GM06990 (cell line): ENCODE measurements at regions not wholly inside any gene's neighbourhood (a gene's known extent, or its start where the extent isn't known, plus 50 kb on each side); places are given as distances from the start of the nearest gene placed in this dataset.

Experiments used
- DNase-seq: peaks from one replicate; pipeline ENCODE4 v3.0.0-alpha.2; 2011; ENCODE audit not compliant: insufficient read length; ENCODE audit errors: extremely low read depth
- H3K27me3 ChIP-seq: replicated peaks from 2 replicates; pipeline ENCODE4 v1.6.0; 2011; ENCODE audit warnings: low read length; ENCODE audit not compliant: control insufficient read depth, insufficient read depth
- H3K36me3 ChIP-seq: 2 replicates; pipeline ENCODE4 v1.5.1; 2011; ENCODE audit warnings: low read length; ENCODE audit not compliant: control insufficient read depth, insufficient read depth
- H3K4me3 ChIP-seq: replicated peaks from 2 replicates; pipeline ENCODE4 v1.5.1; 2011; ENCODE audit warnings: low read depth, mild to moderate bottlenecking, control low read depth, low read length
- CTCF ChIP-seq: IDR thresholded peaks from 2 replicates; pipeline ENCODE4 v1.5.1; 2011; ENCODE audit warnings: low read length, control low read depth, mild to moderate bottlenecking, inconsistent platforms; ENCODE audit not compliant: insufficient read depth, poor library complexity, severe bottlenecking

DNA sequence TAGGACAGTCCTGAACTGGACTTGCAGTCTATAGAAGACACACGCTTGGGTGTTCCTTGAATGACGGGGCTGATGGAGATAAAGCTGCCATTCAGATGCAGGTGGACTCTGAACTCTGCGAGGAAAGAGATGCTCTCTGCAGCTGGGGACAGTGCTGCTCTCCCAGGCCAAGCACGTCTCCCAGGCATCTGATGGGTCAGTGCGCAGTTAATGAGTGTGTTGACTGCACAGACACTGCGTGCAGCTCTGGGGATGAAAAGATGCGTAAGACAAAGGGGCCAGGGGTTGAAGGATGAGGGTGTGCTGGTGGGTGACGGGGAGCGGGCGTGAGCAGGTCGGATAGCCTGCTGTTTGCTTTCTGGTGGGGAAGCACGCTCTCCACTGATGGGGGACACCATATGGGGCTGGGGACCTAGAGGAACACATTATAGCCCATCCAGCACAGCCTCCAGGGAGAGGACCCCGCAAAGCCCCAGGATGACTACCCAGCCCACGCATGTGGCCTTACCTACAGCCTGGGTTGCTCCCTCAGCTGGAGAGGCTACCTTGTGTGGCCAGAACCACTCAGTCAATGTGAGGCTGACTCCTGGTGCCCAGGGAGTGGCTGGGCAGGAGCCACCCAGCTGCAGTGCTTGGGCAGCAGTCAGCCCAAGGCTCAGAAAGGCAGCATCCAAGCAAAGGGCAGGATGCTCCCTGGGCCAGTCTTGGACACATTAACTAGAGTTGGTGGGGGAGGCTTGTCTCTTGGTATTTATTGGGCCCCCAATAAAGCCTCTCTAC lies 246.3 kb downstream of the RBFOX3 start:
- TF ChIP-seq CTCF: no peak
- Histone ChIP-seq H3K36me3 (no peaks in the 10 kb centered on the region), H3K4me3 (no peak overlapping the region), H3K27me3 (peaks cover 1% of the 10 kb centered on the region; the same call in 1 of the 2 replicates)
- no peak for DNase-seq

GRCh38 chr17:79363552-79364275 lies 247.1 kb downstream of the RBFOX3 start:
- DNase-seq: no peak
- H3K36me3 ChIP-seq: no peaks in the 10 kb centered on the region
- TF ChIP-seq CTCF: no peak
- H3K27me3 ChIP-seq: peaks cover 1% of the 10 kb centered on the region; the same call in 1 of the 2 replicates
- H3K4me3 ChIP-seq: no peak overlapping the region

DNA sequence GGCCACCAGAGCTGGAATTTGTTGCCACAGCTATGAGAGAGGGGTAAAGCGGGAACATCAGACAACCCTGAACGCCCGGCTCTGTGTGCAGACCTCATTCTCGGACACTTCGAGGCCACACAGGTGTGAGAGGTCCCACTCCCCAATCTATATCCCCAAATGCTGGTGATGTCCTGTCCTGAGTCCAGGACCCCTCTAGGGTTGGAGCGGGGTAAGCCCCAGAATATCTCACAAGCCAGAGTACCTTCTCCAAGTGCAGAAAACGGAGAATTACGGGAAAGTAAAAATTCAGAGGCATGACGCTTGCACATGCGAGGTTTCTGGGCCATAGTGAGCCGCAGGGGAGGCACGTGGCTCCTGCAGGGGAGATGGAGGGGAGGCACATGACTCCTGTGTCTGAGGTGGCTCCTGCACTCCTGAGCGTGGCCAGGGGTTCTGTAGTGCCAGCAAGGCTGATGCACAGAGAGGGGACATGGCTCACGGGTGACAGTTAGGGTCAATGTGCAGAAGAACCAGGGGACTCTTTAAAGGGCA lies 248.0 kb downstream of the RBFOX3 start:
- Histone ChIP-seq H3K27me3 (peaks cover 1% of the 10 kb centered on the region; the same call in 1 of the 2 replicates), H3K36me3 (no peaks in the 10 kb centered on the region), H3K4me3 (no peak overlapping the region)
- DNase-seq: no peak
- TF ChIP-seq CTCF: no peak

DNA sequence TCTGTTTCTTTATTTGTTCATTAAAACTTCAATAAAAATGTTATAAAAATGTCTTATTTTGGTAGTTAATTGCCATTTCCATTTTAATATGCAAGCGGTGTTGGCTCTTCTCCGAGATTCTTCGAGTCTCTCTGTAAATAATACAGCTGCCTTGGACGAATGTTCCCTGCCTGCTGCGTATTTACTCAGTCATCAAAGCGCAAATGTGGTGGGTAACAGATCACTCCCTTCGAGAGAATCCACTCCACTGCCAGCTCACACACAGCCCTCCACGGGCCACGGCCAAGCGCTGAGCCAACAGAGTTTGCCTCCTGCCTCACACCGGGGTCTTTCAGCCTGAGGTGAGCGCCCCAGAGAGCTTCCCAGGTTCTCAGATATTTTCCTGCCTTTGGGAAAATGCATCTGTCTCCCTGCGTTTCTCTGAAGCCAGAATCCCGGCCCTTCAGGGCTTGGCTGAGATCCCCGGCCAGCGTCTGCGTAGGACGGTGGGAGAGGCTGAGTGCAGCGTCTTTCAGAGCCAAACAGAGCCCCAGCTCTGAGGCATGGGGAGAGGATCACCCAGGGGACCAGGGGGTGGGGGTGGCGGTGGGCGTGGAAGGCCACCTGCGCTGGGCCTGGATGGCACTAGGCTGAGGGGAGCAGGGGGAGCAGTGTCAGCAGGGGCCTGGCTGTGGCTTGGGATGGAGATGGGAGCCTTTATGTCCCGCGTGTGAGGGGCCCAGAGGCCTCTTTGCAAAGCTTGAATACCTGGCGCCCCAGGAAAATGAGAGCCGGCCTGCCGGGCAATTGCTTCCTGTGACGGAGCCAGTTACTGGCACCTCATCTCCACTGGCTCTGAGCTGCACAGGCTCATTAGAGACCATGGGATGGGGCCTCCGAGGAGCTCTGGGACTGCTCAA lies 248.7 kb downstream of the RBFOX3 start:
- DNase-seq: no peak
- H3K36me3 ChIP-seq: no peaks in the 10 kb centered on the region
- no peak for TF ChIP-seq CTCF
- H3K4me3 ChIP-seq: no peak overlapping the region
- peaks cover 1% of the 10 kb centered on the region; the same call in 1 of the 2 replicates for H3K27me3 ChIP-seq

GRCh38 chr17:79361221-79361734 lies 249.6 kb downstream of the RBFOX3 start:
- H3K36me3 ChIP-seq: no peaks in the 10 kb centered on the region
- DNase-seq: no peak
- H3K4me3 ChIP-seq: no peak overlapping the region
- peaks cover 1% of the 10 kb centered on the region; the same call in 1 of the 2 replicates for H3K27me3 ChIP-seq
- no peak for TF ChIP-seq CTCF
